Loucy (cell line): ENCODE measurements at regions not wholly inside any gene's neighbourhood (a gene's known extent, or its start where the extent isn't known, plus 50 kb on each side); places are given as distances from the start of the nearest gene placed in this dataset.

Source experiments
- H2AFZ ChIP-seq: fragments of 200-600 bp; sonication (generic); 2 replicates; pipeline ENCODE4 v1.6.0; 2016; ENCODE audit warnings: antibody characterized with exemption, mild to moderate bottlenecking, low read length, moderate library complexity
- H3F3A ChIP-seq: fragments of 200-600 bp; 2 replicates; pipeline ENCODE4 v1.6.0; 2016; ENCODE audit warnings: antibody characterized with exemption, low read depth, mild to moderate bottlenecking
- H3K27me3 ChIP-seq: fragments of 200-600 bp; sonication (generic); 2 replicates; pipeline ENCODE4 v1.6.1; 2014; ENCODE audit warnings: low read length, mild to moderate bottlenecking; ENCODE audit not compliant: insufficient read depth, poor library complexity, severe bottlenecking
- H3K36me3 ChIP-seq: fragments of 200-600 bp; sonication (generic); 2 replicates; pipeline ENCODE4 v1.6.1; 2016; ENCODE audit warnings: low read length; ENCODE audit not compliant: insufficient read depth
- H3K4me1 ChIP-seq: fragments of 200-600 bp; sonication (generic); 2 replicates; pipeline ENCODE4 v1.5.1; 2014; ENCODE audit warnings: low read length, mild to moderate bottlenecking; ENCODE audit not compliant: insufficient read depth, poor library complexity, severe bottlenecking
- H3K4me2 ChIP-seq: fragments of 200-600 bp; sonication (generic); 2 replicates; pipeline ENCODE4 v1.6.0; 2014; ENCODE audit warnings: antibody characterized with exemption, low read length, low read depth, mild to moderate bottlenecking; ENCODE audit not compliant: poor library complexity, severe bottlenecking
- H3K4me3 ChIP-seq: fragments of 200-600 bp; sonication (generic); 2 replicates; pipeline ENCODE4 v1.5.1; 2014; ENCODE audit warnings: low read length, mild to moderate bottlenecking, mixed read lengths; ENCODE audit not compliant: poor library complexity, severe bottlenecking
- H3K79me2 ChIP-seq: fragments of 200-600 bp; sonication (generic); 2 replicates; pipeline ENCODE4 v1.6.1; 2014; ENCODE audit warnings: low read length; ENCODE audit not compliant: insufficient read depth
- H3K9ac ChIP-seq: fragments of 200-600 bp; sonication (generic); 2 replicates; pipeline ENCODE4 v1.6.0; 2014; ENCODE audit warnings: mild to moderate bottlenecking, low read depth, low read length, moderate library complexity; ENCODE audit not compliant: poor library complexity, severe bottlenecking
- H3K9me2 ChIP-seq: fragments of 200-600 bp; sonication (generic); replicated peaks from 2 replicates; pipeline ENCODE4 v1.6.1; 2016; ENCODE audit warnings: low read depth, low read length, mixed read lengths
- H3K9me3 ChIP-seq: fragments of 200-600 bp; sonication (generic); 2 replicates; pipeline ENCODE4 v1.6.1; 2014; ENCODE audit warnings: mild to moderate bottlenecking, antibody characterized with exemption, low read length, low read depth; ENCODE audit not compliant: insufficient read depth
- H4K20me1 ChIP-seq: fragments of 200-600 bp; sonication (generic); 2 replicates; pipeline ENCODE4 v1.6.0; 2014; ENCODE audit warnings: antibody characterized with exemption, low read length, mild to moderate bottlenecking; ENCODE audit not compliant: insufficient read depth, poor library complexity, severe bottlenecking
- CTCF ChIP-seq: fragments of 200-600 bp; sonication (generic); conservative IDR thresholded peaks from 2 replicates; pipeline ENCODE4 v1.5.1; 2014; ENCODE audit warnings: mild to moderate bottlenecking, antibody characterized with exemption, low read length
- EZH2phosphoT487 ChIP-seq: fragments of 200-600 bp; IDR thresholded peaks from 2 replicates; pipeline ENCODE4 v1.6.1; 2018; ENCODE audit warnings: antibody characterized with exemption, mild to moderate bottlenecking, moderate library complexity, borderline replicate concordance

DNA sequence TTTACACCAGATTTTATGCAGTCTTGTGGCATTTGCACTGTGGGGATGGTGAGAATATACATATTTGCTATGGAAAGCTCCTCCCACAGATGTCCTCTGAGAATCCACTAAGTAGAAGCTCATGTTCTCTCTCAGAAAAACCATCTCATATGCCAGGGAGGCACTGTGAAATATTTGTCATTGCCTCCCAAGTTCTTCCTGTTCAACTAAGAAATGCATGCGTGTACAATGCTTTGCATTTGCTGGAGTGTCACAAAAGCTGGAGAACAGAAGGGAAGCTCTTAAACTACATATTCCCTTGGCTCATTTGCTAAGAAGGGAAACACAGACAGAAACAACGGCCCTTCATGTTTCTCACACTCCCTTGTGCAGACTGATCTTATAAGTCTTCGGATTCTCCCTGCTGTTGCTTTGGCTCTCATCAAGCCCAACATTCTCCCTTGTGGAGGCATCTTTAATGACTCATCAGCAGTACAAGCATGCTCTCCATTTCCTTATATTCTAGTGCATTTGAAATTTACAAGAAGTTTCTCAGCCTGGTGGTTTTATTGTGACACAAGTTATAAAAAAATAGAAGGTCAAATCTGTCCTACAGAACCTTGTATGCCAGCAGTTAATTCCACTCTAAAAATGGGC lies 220.6 kb downstream of the TRIM36 start:
- H3K79me2 ChIP-seq: no peaks in the 10 kb centered on the region
- no peaks in the 10 kb centered on the region for H3K27me3 ChIP-seq
- no peak overlapping the region for H3K9ac ChIP-seq
- no peaks in the 10 kb centered on the region for H4K20me1 ChIP-seq
- H3K36me3 ChIP-seq: no peaks in the 10 kb centered on the region
- no peaks in the 10 kb centered on the region for H3F3A ChIP-seq
- no peak for TF ChIP-seq EZH2phosphoT487
- no peak for TF ChIP-seq CTCF
- H2AFZ ChIP-seq: no peak overlapping the region
- no peaks in the 10 kb centered on the region for H3K4me1 ChIP-seq
- no peaks in the 10 kb centered on the region for H3K9me2 ChIP-seq
- H3K4me3 ChIP-seq: no peak overlapping the region
- no peak overlapping the region for H3K4me2 ChIP-seq
- no peaks in the 10 kb centered on the region for H3K9me3 ChIP-seq

DNA sequence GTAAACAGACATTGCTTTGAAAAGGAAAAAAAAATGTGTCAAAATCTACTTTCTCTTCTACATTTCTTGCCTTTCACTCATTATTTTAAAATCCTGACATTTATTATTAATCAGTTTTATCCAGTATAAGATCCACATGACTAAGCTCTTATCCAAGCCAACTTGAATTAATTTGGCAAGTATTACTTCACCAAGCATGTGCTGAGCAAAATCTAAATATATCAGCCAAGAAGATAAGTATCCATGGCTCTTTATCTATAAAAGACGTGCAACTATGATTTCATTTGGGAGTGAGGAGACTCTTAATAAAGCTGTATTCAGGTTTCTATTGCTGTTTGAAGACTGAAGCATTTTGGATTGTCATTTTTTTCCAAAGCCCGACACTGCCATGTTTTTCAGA lies 221.3 kb downstream of the TRIM36 start:
- H4K20me1 ChIP-seq: no peaks in the 10 kb centered on the region
- H3K9ac ChIP-seq: no peak overlapping the region
- H3K36me3 ChIP-seq: no peaks in the 10 kb centered on the region
- no peak overlapping the region for H2AFZ ChIP-seq
- no peaks in the 10 kb centered on the region for H3K9me3 ChIP-seq
- TF ChIP-seq EZH2phosphoT487 (no peak), CTCF (no peak)
- no peaks in the 10 kb centered on the region for H3K27me3 ChIP-seq
- no peaks in the 10 kb centered on the region for H3K9me2 ChIP-seq
- no peaks in the 10 kb centered on the region for H3F3A ChIP-seq
- H3K4me2 ChIP-seq: no peak overlapping the region
- no peak overlapping the region for H3K4me3 ChIP-seq
- H3K79me2 ChIP-seq: no peaks in the 10 kb centered on the region
- no peaks in the 10 kb centered on the region for H3K4me1 ChIP-seq

DNA sequence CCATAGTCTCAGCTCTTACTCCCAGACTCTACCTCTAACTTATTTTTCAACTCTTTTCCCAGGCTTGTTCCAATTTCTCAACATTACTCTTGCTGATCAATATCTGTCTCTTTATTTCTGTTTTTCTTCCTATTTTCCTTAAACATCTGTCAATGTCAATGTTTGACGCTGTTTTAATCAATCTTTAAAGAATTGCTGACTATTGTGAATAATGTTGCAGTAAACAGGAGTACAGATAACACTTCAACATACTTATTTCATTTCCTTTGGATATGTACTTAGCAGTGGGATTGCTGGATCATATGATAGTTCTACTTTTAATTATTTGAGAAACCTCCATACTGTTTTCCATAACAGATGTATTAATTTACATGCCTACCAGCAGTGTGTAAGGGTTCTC lies 229.0 kb downstream of the TRIM36 start:
- Histone ChIP-seq H3K9ac (no peak overlapping the region), H3K27me3 (no peaks in the 10 kb centered on the region), H2AFZ (no peak overlapping the region), H3F3A (no peaks in the 10 kb centered on the region), H3K9me2 (no peaks in the 10 kb centered on the region), H3K4me2 (no peak overlapping the region), H3K9me3 (no peaks in the 10 kb centered on the region), H3K36me3 (no peaks in the 10 kb centered on the region), H3K4me3 (no peak overlapping the region), H3K4me1 (no peaks in the 10 kb centered on the region), H3K79me2 (no peaks in the 10 kb centered on the region), H4K20me1 (no peaks in the 10 kb centered on the region)
- TF ChIP-seq EZH2phosphoT487: no peak
- no peak for TF ChIP-seq CTCF
